Lung (tissue), 11 donors: ENCODE measurements at regions not wholly inside any gene's neighbourhood (a gene's known extent, or its start where the extent isn't known, plus 50 kb on each side); places are given as distances from the start of the nearest gene placed in this dataset.

Experiments used
- ATAC-seq: fragments of 200-7000 bp; cut with Tn5 transposase; one replicate; pipeline ENCODE4 v1.9.1; 2020; ENCODE audit warnings: moderate number of reproducible peaks; ENCODE audit not compliant: insufficient read depth, low FRiP score
- DNase-seq, 3 donors: peaks; one replicate each; pipeline ENCODE4 v3.0.0-alpha.2; 2013 to 2017
- H3K27ac ChIP-seq, 2 donors: one replicate each; pipeline ENCODE4 v1.5.1; 2013; ENCODE audit warnings: mild to moderate bottlenecking in 2 of 2, moderate library complexity in 2 of 2, control low read depth in 1 of 2, inconsistent platforms in 1 of 2, low read depth in 1 of 2, low read length in 1 of 2
- H3K27me3 ChIP-seq, 3 donors: one replicate each; pipeline ENCODE4 v1.5.1; 2013; ENCODE audit warnings: low read length in 2 of 3; ENCODE audit not compliant: control insufficient read depth in 3 of 3, insufficient read depth in 3 of 3
- H3K36me3 ChIP-seq, 4 donors: one replicate each; pipeline ENCODE4 v1.5.1; 2013; ENCODE audit warnings: low read length in 4 of 4, mild to moderate bottlenecking in 1 of 4, moderate library complexity in 1 of 4; ENCODE audit not compliant: control insufficient read depth in 4 of 4, insufficient read depth in 4 of 4
- H3K4me1 ChIP-seq, 5 donors: one replicate each; pipeline ENCODE4 v1.5.1; 2013; ENCODE audit warnings: low read length in 5 of 5, mild to moderate bottlenecking in 2 of 5, moderate library complexity in 1 of 5; ENCODE audit not compliant: control insufficient read depth in 5 of 5, insufficient read depth in 5 of 5
- H3K4me3 ChIP-seq: one replicate; pipeline ENCODE4 v1.5.1; 2013; ENCODE audit warnings: mild to moderate bottlenecking, control low read depth, moderate library complexity
- H3K9ac ChIP-seq, 2 donors: one replicate each; pipeline ENCODE4 v1.5.1; 2013; ENCODE audit warnings: low read length in 2 of 2, control low read depth in 1 of 2; ENCODE audit not compliant: insufficient read depth in 1 of 2
- H3K9me3 ChIP-seq, 4 donors: one replicate each; pipeline ENCODE4 v1.5.1; 2013; ENCODE audit warnings: low read length in 3 of 4, mild to moderate bottlenecking in 1 of 4, moderate library complexity in 1 of 4; ENCODE audit not compliant: control insufficient read depth in 4 of 4, insufficient read depth in 3 of 4
- WGBS, 2 donors: extraction: QIAGEN DNeasy Blood & Tissue Kit; methylation state at CpG; one replicate each; pipeline ENCODE4 v1.1.7; 2013; 5-methylcytosine and 5-hydroxymethylcytosine counted together
- TF ChIP-seq, protein P1 (sequence below): IDR thresholded peaks from 2 replicates; pipeline ENCODE4 v1.5.1; 2012; ENCODE audit warnings: mild to moderate bottlenecking; ENCODE audit errors: control extremely low read depth, extremely low read depth
- donor health status: control.
- donor health status: control.
- donor health status: Bipolar disorder and iron deficiency.
- donor health status: healthy.
- donor health status: DM: yes; HTN: yes; CAD: no.

DNA sequence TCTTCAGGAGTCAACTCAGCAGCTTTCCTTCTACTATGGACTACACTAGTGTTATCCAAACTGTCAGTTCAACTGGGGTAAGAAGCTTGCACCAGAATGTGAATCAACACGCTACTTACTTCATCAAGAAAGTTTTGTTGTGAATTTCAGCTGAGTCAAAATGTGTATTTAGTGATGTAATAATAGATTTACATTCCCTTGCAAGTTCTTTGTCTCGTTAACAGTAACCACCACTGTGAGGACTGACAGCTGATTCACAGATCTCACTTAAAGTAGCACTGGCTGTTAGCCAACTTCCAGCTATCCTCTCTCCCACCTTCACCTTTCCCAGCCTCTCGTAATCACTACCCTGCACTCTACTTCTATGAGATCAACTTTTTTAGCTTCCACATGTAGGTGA is 445.3 kb downstream of the NTRK2 start:
- TF ChIP-seq, protein P1, sequence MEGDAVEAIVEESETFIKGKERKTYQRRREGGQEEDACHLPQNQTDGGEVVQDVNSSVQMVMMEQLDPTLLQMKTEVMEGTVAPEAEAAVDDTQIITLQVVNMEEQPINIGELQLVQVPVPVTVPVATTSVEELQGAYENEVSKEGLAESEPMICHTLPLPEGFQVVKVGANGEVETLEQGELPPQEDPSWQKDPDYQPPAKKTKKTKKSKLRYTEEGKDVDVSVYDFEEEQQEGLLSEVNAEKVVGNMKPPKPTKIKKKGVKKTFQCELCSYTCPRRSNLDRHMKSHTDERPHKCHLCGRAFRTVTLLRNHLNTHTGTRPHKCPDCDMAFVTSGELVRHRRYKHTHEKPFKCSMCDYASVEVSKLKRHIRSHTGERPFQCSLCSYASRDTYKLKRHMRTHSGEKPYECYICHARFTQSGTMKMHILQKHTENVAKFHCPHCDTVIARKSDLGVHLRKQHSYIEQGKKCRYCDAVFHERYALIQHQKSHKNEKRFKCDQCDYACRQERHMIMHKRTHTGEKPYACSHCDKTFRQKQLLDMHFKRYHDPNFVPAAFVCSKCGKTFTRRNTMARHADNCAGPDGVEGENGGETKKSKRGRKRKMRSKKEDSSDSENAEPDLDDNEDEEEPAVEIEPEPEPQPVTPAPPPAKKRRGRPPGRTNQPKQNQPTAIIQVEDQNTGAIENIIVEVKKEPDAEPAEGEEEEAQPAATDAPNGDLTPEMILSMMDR: no peak
- ATAC-seq: no peak
- H3K4me3 ChIP-seq: no peak overlapping the region
- H3K27me3 ChIP-seq: no peaks in the 10 kb centered on the region
- H3K9ac ChIP-seq: no peak overlapping the region
- DNase-seq: no peak
- H3K9me3 ChIP-seq: no peaks in the 10 kb centered on the region
- no peaks in the 10 kb centered on the region for H3K36me3 ChIP-seq
- 73 to 76% methylated on average over 3 of the region's 3 CpGs for WGBS, 2 donors
- H3K4me1 ChIP-seq: no peaks in the 10 kb centered on the region
- no peak overlapping the region for H3K27ac ChIP-seq

- ATAC-seq (no peak), DNase-seq (no peak)
- WGBS, 2 donors: 81 to 92% methylated on average over 6 of the region's 6 CpGs
- Histone ChIP-seq H3K36me3 (no peaks in the 10 kb centered on the region), H3K4me1 (no peaks in the 10 kb centered on the region), H3K27me3 (no peaks in the 10 kb centered on the region), H3K9ac (no peak overlapping the region), H3K9me3 (no peaks in the 10 kb centered on the region), H3K4me3 (no peak overlapping the region), H3K27ac (no peak overlapping the region)
- TF ChIP-seq, protein P1: no peak
These were observed 443.4 kb downstream of the NTRK2 start for GRCh38 chr9:85112933-85113418.

GRCh38 chr9:85112391-85112790 is 442.9 kb downstream of the NTRK2 start:
- Histone ChIP-seq H3K36me3 (no peaks in the 10 kb centered on the region), H3K4me1 (no peaks in the 10 kb centered on the region), H3K27me3 (no peaks in the 10 kb centered on the region), H3K27ac (no peak overlapping the region), H3K9me3 (peaks cover 0 to 1% (median 0%) of the 10 kb centered on the region in 4 donors), H3K4me3 (no peak overlapping the region), H3K9ac (no peak overlapping the region)
- DNase-seq: no peak
- no peak for ATAC-seq
- TF ChIP-seq, protein P1: no peak
- WGBS, 2 donors: 43 to 61% methylated on average over 2 of the region's 2 CpGs

DNA sequence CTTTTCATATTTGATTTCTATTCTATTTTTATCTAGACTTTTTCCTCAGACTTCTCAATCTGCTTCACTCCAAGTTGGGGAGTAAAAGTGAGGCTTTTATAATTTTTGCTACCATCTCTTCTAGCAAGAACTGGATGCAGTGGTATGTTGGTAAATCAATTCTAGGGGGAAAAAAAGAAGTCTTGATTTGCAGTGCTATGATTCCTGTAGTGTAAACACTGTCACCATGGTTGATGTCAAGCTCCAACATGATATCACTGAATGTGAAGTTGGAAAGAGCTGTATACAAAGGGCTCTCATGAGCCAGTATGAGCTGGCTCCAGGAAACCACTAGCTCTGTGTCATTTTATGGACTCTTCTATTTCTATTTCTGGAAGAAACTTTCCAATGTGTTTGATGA is 439.2 kb downstream of the NTRK2 start:
- DNase-seq (no peak), ATAC-seq (no peak)
- Histone ChIP-seq H3K9me3 (peaks cover 0 to 3% (median 0%) of the 10 kb centered on the region in 4 donors), H3K27ac (no peak overlapping the region), H3K4me1 (no peaks in the 10 kb centered on the region), H3K4me3 (no peak overlapping the region), H3K9ac (no peak overlapping the region), H3K27me3 (no peaks in the 10 kb centered on the region), H3K36me3 (no peaks in the 10 kb centered on the region)
- TF ChIP-seq, protein P1: no peak
